ENCODE measurements at regions not wholly inside any gene's neighbourhood (a gene's known extent, or its start where the extent isn't known, plus 50 kb on each side); places are given as distances from the start of the nearest gene placed in this dataset.

DNA sequence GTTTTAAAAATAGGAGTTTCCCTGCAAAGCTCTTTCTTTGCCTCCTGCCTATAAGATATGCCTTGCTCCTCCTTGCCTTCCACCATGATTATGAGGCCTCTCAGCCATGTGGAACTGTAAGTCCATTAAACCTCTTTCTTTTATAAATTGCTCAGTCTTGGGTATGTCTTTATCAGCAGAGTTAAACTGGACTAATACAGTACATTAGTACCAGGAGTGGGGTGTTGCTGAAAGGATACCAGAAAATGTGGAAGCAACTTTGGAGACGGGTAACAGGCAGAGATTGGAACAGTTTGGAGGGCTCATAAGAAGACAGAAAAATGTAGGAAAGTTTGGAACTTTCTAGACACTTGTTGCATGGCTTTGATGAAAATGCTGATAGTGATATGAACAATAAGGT, 709.9 kb downstream of the LUZP2 start:
- Histone ChIP-seq H2AFZ (ENCODE audit: low read depth) (no peak overlapping the region), H3K27ac (ENCODE audit: low read depth in 2 of 2, low read length in 1 of 2) (no peak overlapping the region), H3K4me1 (ENCODE audit: control insufficient read depth in 1 of 2, insufficient read depth in 2 of 2, low read depth in 1 of 2, low read length in 1 of 2) (no peaks in the 10 kb centered on the region), H3K9ac (no peak overlapping the region), H4K20me1 (ENCODE audit: insufficient read depth) (no peaks in the 10 kb centered on the region), H3K79me2 (ENCODE audit: insufficient read depth) (no peaks in the 10 kb centered on the region), H3K27me3 (ENCODE audit: insufficient read depth) (no peaks in the 10 kb centered on the region), H3K9me3 (peaks cover 7% of the 10 kb centered on the region; the same call in 1 of the 2 replicates), H3F3A (replicated peaks; ENCODE audit: insufficient read depth) (no peaks in the 10 kb centered on the region), H3K36me3 (replicated peaks in 1 of 2; ENCODE audit: control insufficient read depth in 1 of 2, insufficient read depth in 2 of 2, low read length in 1 of 2) (no peaks in the 10 kb centered on the region), H3K4me2 (no peak overlapping the region), H3K4me3 (ENCODE audit: low read depth in 2 of 2, low read length in 1 of 2) (no peak overlapping the region), H3K9me2 (no peaks in the 10 kb centered on the region)
- POLR2A ChIA-PET = no interaction called here
- CTCF ChIA-PET = no interaction called here
- no peak for DNase-seq
- WGBS (ENCODE audit: low lambda C conversion rate) = 20% methylated on average over 1 of the region's 1 CpG
- TF ChIP-seq FOXJ3 (CRISPR knock-in tag; IDR thresholded peaks at IDR 0.05) = no peak
- TF ChIP-seq MEF2A (IDR thresholded peaks at IDR 0.05; ENCODE audit: borderline replicate concordance, low read depth) = no peak
- no peak for TF ChIP-seq EP300 (IDR thresholded peaks at IDR 0.05; ENCODE audit: borderline replicate concordance in 1 of 2, low read depth in 1 of 2, low read length in 1 of 2)
- no peak for TF ChIP-seq MXI1 (IDR thresholded peaks at IDR 0.05; ENCODE audit: low read depth, low read length)
- no peak for TF ChIP-seq SMC3 (IDR thresholded peaks at IDR 0.05; ENCODE audit: low read depth, low read length)
- TF ChIP-seq EZH2phosphoT487 (IDR thresholded peaks at IDR 0.05; ENCODE audit: borderline replicate concordance, low read depth) = no peak
- no peak for TF ChIP-seq NFIC (IDR thresholded peaks at IDR 0.05; ENCODE audit: borderline replicate concordance)
- TF ChIP-seq, protein P1, sequence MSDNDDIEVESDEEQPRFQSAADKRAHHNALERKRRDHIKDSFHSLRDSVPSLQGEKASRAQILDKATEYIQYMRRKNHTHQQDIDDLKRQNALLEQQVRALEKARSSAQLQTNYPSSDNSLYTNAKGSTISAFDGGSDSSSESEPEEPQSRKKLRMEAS (IDR thresholded peaks at IDR 0.05; ENCODE audit: low read depth) = no peak
- TF ChIP-seq CHD2 (IDR thresholded peaks at IDR 0.05; ENCODE audit: low read length, partially characterized antibody) = no peak
- TF ChIP-seq RCOR1 (IDR thresholded peaks at IDR 0.05; ENCODE audit: low read length) = no peak
- TF ChIP-seq USF1 (IDR thresholded peaks at IDR 0.05; ENCODE audit: borderline replicate concordance, low read depth) = no peak
- no peak for TF ChIP-seq FOXM1 (IDR thresholded peaks at IDR 0.05; ENCODE audit: low read depth)
- TF ChIP-seq, protein P2, sequence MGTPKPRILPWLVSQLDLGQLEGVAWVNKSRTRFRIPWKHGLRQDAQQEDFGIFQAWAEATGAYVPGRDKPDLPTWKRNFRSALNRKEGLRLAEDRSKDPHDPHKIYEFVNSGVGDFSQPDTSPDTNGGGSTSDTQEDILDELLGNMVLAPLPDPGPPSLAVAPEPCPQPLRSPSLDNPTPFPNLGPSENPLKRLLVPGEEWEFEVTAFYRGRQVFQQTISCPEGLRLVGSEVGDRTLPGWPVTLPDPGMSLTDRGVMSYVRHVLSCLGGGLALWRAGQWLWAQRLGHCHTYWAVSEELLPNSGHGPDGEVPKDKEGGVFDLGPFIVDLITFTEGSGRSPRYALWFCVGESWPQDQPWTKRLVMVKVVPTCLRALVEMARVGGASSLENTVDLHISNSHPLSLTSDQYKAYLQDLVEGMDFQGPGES (IDR thresholded peaks at IDR 0.05; ENCODE audit: low read depth, low read length) = no peak
- TF ChIP-seq JUND (IDR thresholded peaks at IDR 0.05) = no peak
- TF ChIP-seq GATA2 (CRISPR knock-in tag; IDR thresholded peaks at IDR 0.05) = no peak
- no peak for TF ChIP-seq FOSL2 (IDR thresholded peaks at IDR 0.05; ENCODE audit: borderline replicate concordance, low read depth)
- TF ChIP-seq ELF1 (IDR thresholded peaks at IDR 0.05) = no peak
- no peak for TF ChIP-seq RFX5 (IDR thresholded peaks at IDR 0.05; ENCODE audit: low read length)
- TF ChIP-seq NRF1 (IDR thresholded peaks at IDR 0.05; ENCODE audit: low read depth, low read length) = no peak

All from SK-N-SH (cell line).